Activated naive CD4-positive, alpha-beta T cell treated with anti-CD3 and anti-CD28 coated beads, Interleukin-2, amount 50 U/mL, for 72 hours (primary cell): ENCODE measurements at regions not wholly inside any gene's neighbourhood (a gene's known extent, or its start where the extent isn't known, plus 50 kb on each side); places are given as distances from the start of the nearest gene placed in this dataset.

Source experiments
- ATAC-seq, 2 donors: fragments of 150-1000 bp; cut with Tn5 transposase; 2 replicates each; pipeline ENCODE4 v1.10.0; 2021; ENCODE audit warnings: mild to moderate bottlenecking in 2 of 2, moderate library complexity in 2 of 2
- DNase-seq, 2 donors: peaks; one replicate each; pipeline ENCODE4 v3.0.0; 2021 to 2022; ENCODE audit warnings: low spot score in 2 of 2
- H3K27ac Mint-ChIP-seq, 2 donors: one replicate each; pipeline ENCODE4 v1.8.0; 2022; ENCODE audit warnings: mild to moderate bottlenecking in 2 of 2, mixed read lengths in 2 of 2
- H3K36me3 Mint-ChIP-seq, 2 donors: one replicate each; pipeline ENCODE4 v1.8.0; 2022; ENCODE audit warnings: mixed read lengths in 2 of 2
- H3K9me3 Mint-ChIP-seq, 2 donors: one replicate each; pipeline ENCODE4 v1.8.0; 2022; ENCODE audit warnings: mixed read lengths in 2 of 2

GRCh38 chr5:120873083-120873482 lies 409.0 kb downstream of the PRR16 start:
- DNase-seq (no peak), ATAC-seq (no peak)
- Mint-ChIP-seq H3K27ac (no peak overlapping the region), H3K9me3 (peaks cover 0 to 9% of the 10 kb centered on the region in 2 donors), H3K36me3 (no peaks in the 10 kb centered on the region)

- Mint-ChIP-seq H3K9me3 (peaks cover 0 to 9% of the 10 kb centered on the region in 2 donors), H3K27ac (no peak overlapping the region), H3K36me3 (no peaks in the 10 kb centered on the region)
- ATAC-seq (no peak), DNase-seq (no peak)
Measured at GRCh38 chr5:120874081-120874862, 410.2 kb downstream of the PRR16 start.

GRCh38 chr5:120882038-120882775 lies 418.1 kb downstream of the PRR16 start:
- DNase-seq = no peak
- Mint-ChIP-seq H3K36me3 (no peaks in the 10 kb centered on the region), H3K27ac (no peak overlapping the region), H3K9me3 (peaks cover 0 to 5% of the 10 kb centered on the region in 2 donors)
- no peak for ATAC-seq

- DNase-seq (no peak), ATAC-seq (no peak)
- no peaks in the 10 kb centered on the region for H3K36me3 Mint-ChIP-seq
- H3K9me3 Mint-ChIP-seq = peaks cover 4% of the 10 kb centered on the region in 2 donors
- no peak overlapping the region for H3K27ac Mint-ChIP-seq
Measured at GRCh38 chr5:120886351-120886860, 422.3 kb downstream of the PRR16 start.

- DNase-seq = no peak
- Mint-ChIP-seq H3K36me3 (no peaks in the 10 kb centered on the region), H3K9me3 (peaks cover 4 to 5% of the 10 kb centered on the region in 2 donors), H3K27ac (no peak overlapping the region)
- no peak for ATAC-seq
Measured at GRCh38 chr5:120895660-120896059, 431.6 kb downstream of the PRR16 start.

GRCh38 chr5:120901199-120901598 lies 437.1 kb downstream of the PRR16 start:
- Mint-ChIP-seq H3K27ac (no peak overlapping the region), H3K9me3 (peaks cover 0 to 7% of the 10 kb centered on the region in 2 donors), H3K36me3 (no peaks in the 10 kb centered on the region)
- no peak for DNase-seq
- ATAC-seq = no peak

- H3K27ac Mint-ChIP-seq = no peak overlapping the region
Measured at GRCh38 chr5:120907953-120908352, 443.9 kb downstream of the PRR16 start.

GRCh38 chr5:120910629-120911028 lies 446.5 kb downstream of the PRR16 start:
- H3K9me3 Mint-ChIP-seq = peaks cover 3 to 4% of the 10 kb centered on the region in 2 donors
- ATAC-seq (no peak), DNase-seq (no peak)
- H3K36me3 Mint-ChIP-seq = peaks cover 0 to 5% of the 10 kb centered on the region in 2 donors
- no peak overlapping the region for H3K27ac Mint-ChIP-seq

More at GRCh38 chr5:120907953-120908352, 443.9 kb downstream of the PRR16 start:
- no peak for ATAC-seq
- DNase-seq = no peak
- H3K36me3 Mint-ChIP-seq = peaks cover 0 to 5% of the 10 kb centered on the region in 2 donors
- H3K9me3 Mint-ChIP-seq = peaks cover 3 to 11% of the 10 kb centered on the region in 2 donors

- no peak for DNase-seq
- Mint-ChIP-seq H3K36me3 (peaks cover 0 to 5% of the 10 kb centered on the region in 2 donors), H3K9me3 (peaks cover 3 to 7% of the 10 kb centered on the region in 2 donors), H3K27ac (no peak overlapping the region)
- ATAC-seq = no peak
Measured at GRCh38 chr5:120913396-120913795, 449.3 kb downstream of the PRR16 start.

GRCh38 chr5:120917214-120917758 lies 453.2 kb downstream of the PRR16 start:
- H3K36me3 Mint-ChIP-seq = no peaks in the 10 kb centered on the region
- ATAC-seq (no peak), DNase-seq (no peak)
- H3K9me3 Mint-ChIP-seq = peaks cover 0 to 14% of the 10 kb centered on the region in 2 donors
- H3K27ac Mint-ChIP-seq = no peak overlapping the region

- H3K9me3 Mint-ChIP-seq = peaks cover 0 to 14% of the 10 kb centered on the region in 2 donors
- no peaks in the 10 kb centered on the region for H3K36me3 Mint-ChIP-seq
- no peak overlapping the region for H3K27ac Mint-ChIP-seq
- ATAC-seq (no peak), DNase-seq (no peak)
Measured at GRCh38 chr5:120919017-120919416, 454.9 kb downstream of the PRR16 start.

- ATAC-seq = no peak
- Mint-ChIP-seq H3K36me3 (no peaks in the 10 kb centered on the region), H3K27ac (no peak overlapping the region), H3K9me3 (peaks cover 0 to 11% of the 10 kb centered on the region in 2 donors)
- no peak for DNase-seq
Measured at GRCh38 chr5:120923026-120923425, 458.9 kb downstream of the PRR16 start.

GRCh38 chr5:120926471-120926870 lies 462.4 kb downstream of the PRR16 start:
- DNase-seq (no peak), ATAC-seq (no peak)
- no peaks in the 10 kb centered on the region for H3K36me3 Mint-ChIP-seq
- no peaks in the 10 kb centered on the region for H3K9me3 Mint-ChIP-seq
- no peak overlapping the region for H3K27ac Mint-ChIP-seq

- Mint-ChIP-seq H3K27ac (no peak overlapping the region), H3K9me3 (peaks cover 0 to 5% of the 10 kb centered on the region in 2 donors), H3K36me3 (no peaks in the 10 kb centered on the region)
- DNase-seq = no peak
- no peak for ATAC-seq
Measured at GRCh38 chr5:120927950-120928530, 463.9 kb downstream of the PRR16 start.

GRCh38 chr5:120932480-120932879 lies 468.4 kb downstream of the PRR16 start:
- DNase-seq (no peak), ATAC-seq (no peak)
- Mint-ChIP-seq H3K9me3 (peaks cover 0 to 8% of the 10 kb centered on the region in 2 donors), H3K36me3 (no peaks in the 10 kb centered on the region), H3K27ac (no peak overlapping the region)

GRCh38 chr5:120934031-120934430 lies 469.9 kb downstream of the PRR16 start:
- peaks cover 4 to 8% of the 10 kb centered on the region in 2 donors for H3K9me3 Mint-ChIP-seq
- ATAC-seq = no peak
- no peak for DNase-seq
- H3K36me3 Mint-ChIP-seq = no peaks in the 10 kb centered on the region
- no peak overlapping the region for H3K27ac Mint-ChIP-seq

GRCh38 chr5:120936652-120937051 lies 472.6 kb downstream of the PRR16 start:
- no peaks in the 10 kb centered on the region for H3K36me3 Mint-ChIP-seq
- DNase-seq (no peak), ATAC-seq (no peak)
- H3K9me3 Mint-ChIP-seq = peaks cover 4 to 8% of the 10 kb centered on the region in 2 donors
- no peak overlapping the region for H3K27ac Mint-ChIP-seq
